ENCODE measurements at regions not wholly inside any gene's neighbourhood (a gene's known extent, or its start where the extent isn't known, plus 50 kb on each side); places are given as distances from the start of the nearest gene placed in this dataset.
"Not testable (repeated sequence)": the region's sequence is repeated elsewhere in the genome, so short reads cannot be mapped to it uniquely, and the experiment has no call there.

DNA sequence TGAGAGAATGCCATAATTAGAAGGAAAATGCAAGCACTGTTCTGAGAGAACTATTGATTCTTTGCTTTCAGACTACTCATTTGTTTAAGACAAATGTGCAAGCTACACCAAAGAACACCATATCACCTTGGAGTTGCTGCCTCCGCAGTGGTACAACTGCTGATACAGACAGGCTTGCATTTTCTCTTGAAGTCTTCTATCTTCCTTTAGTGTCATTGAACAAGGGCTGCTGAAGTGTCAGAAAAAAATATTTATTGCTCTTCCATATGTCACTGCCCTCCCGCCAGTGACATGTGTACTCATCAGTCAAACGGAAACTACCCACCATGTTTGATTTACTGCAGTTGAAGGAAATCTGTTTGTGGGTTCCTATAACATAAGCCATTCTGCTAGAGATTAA lies 318.3 kb upstream of the MAGEB18 start:
- no peak for DNase-seq (ENCODE audit: low read depth in 2 of 2)

GRCh38 chrX:25851141-25851540 lies 287.0 kb upstream of the MAGEB18 start:
- no peak for DNase-seq (ENCODE audit: low read depth in 2 of 2)

GRCh38 chrX:25853002-25853479 lies 285.1 kb upstream of the MAGEB18 start:
- DNase-seq (ENCODE audit: low read depth in 2 of 2), result no peak

- DNase-seq (ENCODE audit: low read depth in 2 of 2), result peak in 1 of 2 experiments; percentile 13
Observed at GRCh38 chrX:25858273-25858880, 279.8 kb upstream of the MAGEB18 start.

DNA sequence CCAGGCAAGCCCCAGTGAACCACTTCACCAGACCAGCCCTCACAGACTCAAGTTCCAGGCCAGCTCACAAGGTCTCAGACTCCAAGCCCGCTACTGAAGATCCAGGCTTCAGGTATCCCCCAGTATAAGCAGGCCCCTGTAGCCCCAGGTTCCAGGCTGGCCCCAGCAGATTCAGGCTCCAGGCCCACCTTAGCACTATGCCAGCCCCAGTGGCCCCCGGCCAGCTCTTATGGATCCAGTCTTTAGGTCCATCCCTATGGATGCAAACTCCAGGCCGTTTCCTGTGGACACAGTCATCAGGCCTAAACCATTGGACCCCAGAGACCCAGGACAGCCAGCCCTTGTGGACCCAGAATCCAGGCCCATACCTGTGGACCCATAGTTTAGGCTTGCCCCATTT lies 277.8 kb upstream of the MAGEB18 start:
- DNase-seq (ENCODE audit: low read depth in 2 of 2), result no peak

GRCh38 chrX:25869761-25870160 lies 268.4 kb upstream of the MAGEB18 start:
- DNase-seq (ENCODE audit: low read depth in 2 of 2), result no peak

GRCh38 chrX:25872786-25873185 lies 265.4 kb upstream of the MAGEB18 start:
- no peak for DNase-seq (ENCODE audit: low read depth in 2 of 2)

DNA sequence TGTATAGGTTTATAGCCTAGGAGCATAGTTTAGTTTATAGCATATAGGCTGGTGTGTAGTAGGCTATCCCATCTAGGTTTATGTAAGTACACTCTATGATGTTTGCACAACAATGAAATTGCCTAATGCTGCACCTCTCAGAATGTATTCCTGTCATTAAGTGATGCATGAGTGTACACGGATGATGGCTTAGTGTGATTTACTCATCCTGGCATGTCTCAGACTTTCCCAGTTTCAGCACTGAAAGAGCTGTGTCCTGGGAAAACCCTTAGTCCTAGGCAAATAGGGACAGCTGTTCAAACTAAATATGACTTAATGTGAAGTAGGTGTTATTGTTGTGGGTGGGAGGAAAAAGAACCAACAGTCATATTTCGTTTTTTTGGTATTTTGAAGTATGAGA lies 264.9 kb upstream of the MAGEB18 start:
- peak in 1 of 2 experiments; percentile 20 for DNase-seq (ENCODE audit: low read depth in 2 of 2)

GRCh38 chrX:25878806-25879205 lies 259.3 kb upstream of the MAGEB18 start:
- no peak for DNase-seq (ENCODE audit: low read depth in 2 of 2)

DNA sequence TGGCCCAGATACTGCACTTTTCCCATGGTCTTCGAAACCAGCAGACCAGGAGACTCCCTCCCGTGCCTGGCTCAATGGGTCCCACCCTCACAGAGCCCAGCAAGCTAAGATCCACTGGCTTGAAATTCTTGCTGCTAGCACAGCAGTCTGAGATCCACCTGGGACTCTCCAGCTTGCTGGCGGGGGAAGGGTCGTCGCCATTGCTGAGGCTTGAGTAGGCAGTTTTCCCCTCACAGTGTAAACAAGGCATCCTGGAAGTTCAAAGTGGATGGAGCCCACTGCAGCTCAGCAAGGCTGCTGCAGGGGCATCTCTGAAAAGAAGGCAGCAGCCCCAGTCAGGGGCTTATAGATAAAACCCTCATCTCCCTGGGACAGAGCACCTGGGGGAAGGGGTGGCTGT lies 255.6 kb upstream of the MAGEB18 start:
- DNase-seq (ENCODE audit: low read depth in 2 of 2), result not testable (repeated sequence)

DNA sequence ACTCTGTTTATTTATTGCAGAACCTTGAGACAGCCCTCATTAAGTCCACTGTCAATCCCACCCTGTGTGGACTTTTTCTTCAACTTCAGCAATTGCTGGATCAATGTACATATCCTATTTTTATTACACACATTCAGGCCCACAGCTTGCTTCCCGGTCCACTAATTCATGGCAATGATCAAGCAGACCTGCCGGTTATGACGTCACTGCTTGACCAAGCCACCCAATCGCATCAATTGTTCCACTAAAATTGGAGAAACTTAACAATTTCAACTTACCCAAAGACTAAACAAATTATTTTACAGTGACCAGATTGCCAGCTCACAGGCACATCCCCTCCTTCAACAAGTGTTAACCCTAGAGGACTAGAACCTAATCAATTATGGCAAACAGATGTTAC lies 240.4 kb upstream of the MAGEB18 start:
- DNase-seq (ENCODE audit: low read depth in 2 of 2), result no peak

GRCh38 chrX:25905728-25906127 lies 232.4 kb upstream of the MAGEB18 start:
- not testable (repeated sequence) for DNase-seq (ENCODE audit: low read depth in 2 of 2)

DNA sequence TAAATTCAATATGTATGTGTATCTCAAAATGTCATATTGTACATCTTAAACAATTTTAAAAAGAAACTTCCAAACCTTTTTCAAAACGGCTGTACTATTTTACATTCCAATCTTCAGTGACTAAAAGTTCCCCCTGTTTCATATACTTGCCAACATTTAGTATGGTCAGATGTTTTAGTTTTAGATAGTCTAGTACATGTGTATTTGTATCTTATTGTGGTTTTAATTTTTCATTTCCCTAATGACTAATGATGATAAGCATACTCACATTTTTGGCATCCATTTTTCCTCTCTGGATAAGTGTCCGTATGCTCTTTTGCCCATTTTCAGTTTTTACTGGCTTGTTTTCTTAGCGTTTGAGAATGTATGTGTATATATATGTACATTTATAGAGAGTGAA lies 212.2 kb upstream of the MAGEB18 start:
- DNase-seq (ENCODE audit: low read depth in 2 of 2), result peak; percentile 17 to 27

DNA sequence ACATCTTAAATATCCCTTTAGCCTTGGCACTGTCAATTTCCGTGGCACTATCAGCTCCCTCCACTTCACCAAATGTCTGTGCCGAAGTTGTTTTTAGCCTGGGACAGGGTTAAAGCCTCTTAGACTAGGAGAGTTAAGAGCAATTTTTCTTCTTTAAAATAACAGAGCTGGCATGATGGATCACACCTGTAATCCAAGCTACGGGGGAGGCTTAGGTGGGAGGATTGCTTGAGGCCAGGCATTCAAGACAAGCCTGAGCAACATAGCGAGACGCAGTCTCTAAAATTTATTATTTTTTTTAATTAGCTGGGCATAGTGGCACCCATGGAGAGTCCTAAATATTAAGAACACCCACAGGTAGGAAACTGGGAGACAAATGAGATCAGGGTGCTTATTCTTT lies 209.8 kb upstream of the MAGEB18 start:
- no peak for DNase-seq (ENCODE audit: low read depth in 2 of 2)

GRCh38 chrX:25941087-25941486 lies 197.1 kb upstream of the MAGEB18 start:
- no peak for DNase-seq (ENCODE audit: low read depth in 2 of 2)

DNA sequence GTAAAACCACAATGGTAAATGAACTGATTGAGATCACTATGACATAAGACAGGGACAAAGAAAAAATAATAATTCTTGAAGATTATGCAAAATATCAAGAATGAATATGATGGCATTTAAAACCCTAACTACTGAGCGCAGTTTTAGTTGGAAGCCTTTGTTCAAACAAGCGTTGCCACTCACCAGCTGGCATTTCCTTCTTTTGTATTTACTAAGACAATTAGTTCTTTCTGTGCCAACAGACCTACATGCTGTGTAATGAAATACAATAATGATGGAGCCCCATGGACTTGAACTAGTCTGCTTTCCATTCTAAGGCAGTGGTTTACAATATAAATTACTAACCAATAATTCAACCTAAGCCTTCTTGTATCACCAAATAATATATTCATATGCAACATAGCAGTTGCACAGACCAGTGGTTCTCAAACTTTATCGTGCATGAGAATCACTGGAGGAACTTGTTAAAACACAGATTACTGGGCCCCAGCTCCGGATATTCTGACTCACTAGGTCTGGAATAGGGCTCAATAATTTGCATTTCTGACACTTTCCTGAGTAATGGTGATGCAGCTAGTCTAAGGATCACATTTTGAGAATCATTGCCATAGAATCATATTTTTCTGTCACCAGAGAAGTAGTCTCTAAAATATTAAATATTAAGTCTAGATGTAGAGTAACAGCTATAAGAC lies 196.4 kb upstream of the MAGEB18 start:
- DNase-seq (ENCODE audit: low read depth in 2 of 2), result no peak

DNA sequence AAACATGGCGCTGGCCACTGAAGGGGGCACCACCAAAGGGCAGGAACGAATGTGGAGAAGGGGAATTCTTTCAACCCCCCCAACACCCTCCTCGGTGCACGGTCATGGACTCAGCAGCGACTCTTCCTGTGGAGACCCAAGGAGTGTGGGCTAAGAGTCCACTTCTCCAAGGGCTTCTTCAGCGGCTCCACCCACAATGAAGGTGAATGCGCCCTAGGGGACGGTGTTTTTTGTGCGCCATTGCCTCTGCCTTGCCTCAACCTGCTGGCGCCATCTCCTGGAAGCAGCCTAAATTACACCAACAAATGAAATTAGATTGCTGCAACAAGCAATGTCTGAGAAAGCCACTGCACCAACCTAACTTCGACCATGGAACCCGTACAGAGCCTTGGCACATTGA lies 169.2 kb upstream of the MAGEB18 start:
- DNase-seq (ENCODE audit: low read depth in 2 of 2), result peak in 1 of 2 experiments; percentile 1

DNA sequence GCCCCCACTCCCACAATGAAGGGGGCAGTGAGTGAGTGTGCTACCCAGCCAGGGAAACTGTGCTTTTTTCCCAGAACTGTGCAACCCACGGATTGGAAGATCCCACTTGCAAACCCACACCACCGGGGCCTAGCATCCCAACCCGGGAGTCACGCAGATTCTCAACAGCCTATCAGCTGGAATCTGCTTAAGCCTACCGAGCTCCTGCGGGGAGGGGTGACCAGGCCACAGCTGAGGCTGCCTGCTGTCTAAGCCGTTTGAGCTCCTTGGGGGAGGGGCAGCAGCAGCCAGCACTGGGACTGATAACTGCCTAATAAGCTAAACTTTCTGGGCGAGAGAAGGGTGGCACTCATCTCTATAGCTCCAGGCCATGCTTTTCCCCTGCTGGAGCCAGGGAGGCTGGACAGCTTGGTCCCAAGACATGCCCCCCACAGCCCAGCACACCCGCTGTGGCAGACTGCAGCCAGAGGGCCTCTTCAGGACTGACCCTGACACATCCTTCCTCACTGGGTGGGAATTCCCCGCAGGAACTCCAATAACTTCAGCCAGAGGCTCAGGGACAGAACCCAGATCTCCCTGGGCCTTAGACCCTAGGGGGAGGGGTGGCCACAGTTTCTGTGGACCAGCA lies 161.3 kb upstream of the MAGEB18 start:
- DNase-seq (ENCODE audit: low read depth in 2 of 2), result no peak

DNA sequence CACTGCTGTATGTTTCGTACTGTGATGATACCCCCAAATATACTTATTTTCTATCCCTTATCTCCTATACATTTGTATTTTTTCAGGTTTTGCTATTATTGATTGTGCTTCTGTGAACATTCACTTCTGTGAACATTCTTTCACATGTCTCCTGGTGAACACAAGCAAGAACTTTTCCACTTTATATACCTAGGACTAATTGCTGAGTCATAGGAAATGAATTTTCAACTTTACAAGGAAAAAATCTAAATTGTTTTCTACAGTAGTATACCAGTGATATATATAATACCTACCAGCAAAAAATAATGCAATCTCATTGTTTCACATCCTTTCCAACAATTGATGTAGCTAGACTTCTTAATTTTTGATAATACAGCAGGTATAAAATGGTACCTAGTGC lies 139.5 kb upstream of the MAGEB18 start:
- no peak for DNase-seq (ENCODE audit: low read depth in 2 of 2)

GRCh38 chrX:26007462-26007861 lies 130.7 kb upstream of the MAGEB18 start:
- DNase-seq (ENCODE audit: low read depth in 2 of 2), result no peak

DNA sequence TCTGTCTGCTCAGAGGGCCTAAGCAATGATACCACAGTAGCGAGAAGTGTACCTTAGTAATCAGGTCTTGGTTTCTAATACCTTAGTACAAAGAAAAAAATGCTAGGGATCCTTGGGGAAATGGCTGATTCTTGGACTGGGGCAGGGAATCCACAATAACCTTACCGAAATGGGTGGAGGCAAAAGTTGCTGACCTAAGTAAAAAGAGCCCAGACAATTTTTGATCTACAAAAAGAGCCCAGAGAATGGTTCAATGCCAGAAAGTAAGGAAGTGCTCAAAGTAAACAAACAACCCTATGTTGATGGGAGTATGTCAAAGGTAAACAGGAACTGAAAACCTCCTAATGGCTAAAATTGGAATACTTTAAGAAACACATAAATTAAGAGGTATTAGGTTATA lies 130.1 kb upstream of the MAGEB18 start:
- DNase-seq (ENCODE audit: low read depth in 2 of 2), result no peak

- no peak for DNase-seq (ENCODE audit: low read depth in 2 of 2)
Observed at GRCh38 chrX:26008691-26009090, 129.5 kb upstream of the MAGEB18 start.

- DNase-seq (ENCODE audit: low read depth in 2 of 2), result no peak
Observed at GRCh38 chrX:26019386-26019785, 118.8 kb upstream of the MAGEB18 start.

Measured in fibroblast of skin of left quadriceps (primary cell).